ENCODE measurements at regions not wholly inside any gene's neighbourhood (a gene's known extent, or its start where the extent isn't known, plus 50 kb on each side); places are given as distances from the start of the nearest gene placed in this dataset.

DNA sequence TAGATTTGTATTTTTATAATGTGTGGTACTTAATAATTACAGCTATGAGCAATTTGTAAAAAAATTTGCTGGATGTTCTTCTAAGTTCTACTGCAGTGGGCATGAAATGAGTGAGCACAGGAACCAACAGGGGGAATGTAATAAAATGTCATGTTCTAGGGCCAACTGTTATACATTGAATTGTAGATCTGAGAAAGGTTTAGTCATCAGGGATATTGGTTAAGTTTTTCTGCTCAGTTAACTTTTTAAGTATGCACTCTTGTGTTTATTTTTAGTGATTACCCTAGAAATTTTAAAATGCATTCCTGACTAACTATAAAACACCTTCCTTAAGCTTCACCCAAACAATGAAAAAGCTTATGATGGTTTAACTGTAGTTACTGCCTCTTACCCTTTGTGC, 101.8 kb downstream of the CAND1 start:
- DNase-seq (ENCODE audit: low spot score) = no peak

DNA sequence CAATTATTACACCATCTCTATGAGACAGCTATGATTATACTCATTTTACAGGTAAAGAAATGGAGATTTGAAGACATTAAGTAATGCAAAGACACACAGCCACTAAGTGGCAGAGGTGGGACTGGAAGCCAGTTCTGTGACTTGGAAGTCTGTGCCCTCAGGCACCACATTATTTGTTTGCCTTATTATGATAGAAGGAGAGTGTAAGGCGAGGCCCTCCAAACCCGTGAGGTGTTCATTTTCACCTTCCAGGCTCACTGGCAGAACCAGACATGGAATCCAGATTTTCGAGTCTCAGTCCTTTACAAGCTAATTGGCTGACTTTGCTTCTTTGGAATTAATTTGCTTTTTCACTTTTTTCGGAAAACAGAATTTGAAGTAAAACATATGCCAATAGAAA, 107.9 kb downstream of the CAND1 start:
- DNase-seq (ENCODE audit: low spot score) = no peak

DNA sequence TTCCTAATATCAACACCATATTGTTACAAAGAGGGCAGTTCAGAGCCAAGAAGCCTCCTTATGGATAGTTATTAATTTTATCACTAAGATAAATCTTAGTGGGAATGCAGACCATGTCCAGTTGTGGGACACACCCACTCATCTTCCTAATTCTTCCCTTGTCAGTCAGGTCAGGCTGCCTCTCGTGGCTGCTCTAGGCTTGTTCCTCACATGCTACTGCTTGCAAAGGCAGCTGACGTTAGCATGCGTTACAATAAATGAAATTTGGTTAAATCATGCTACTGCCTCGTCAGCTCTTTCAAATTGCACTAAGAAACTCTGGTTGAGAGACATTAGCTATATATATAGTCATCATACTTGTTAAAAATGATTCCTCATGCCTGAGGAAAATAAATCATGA, 108.4 kb downstream of the CAND1 start:
- no peak for DNase-seq (ENCODE audit: low spot score)

DNA sequence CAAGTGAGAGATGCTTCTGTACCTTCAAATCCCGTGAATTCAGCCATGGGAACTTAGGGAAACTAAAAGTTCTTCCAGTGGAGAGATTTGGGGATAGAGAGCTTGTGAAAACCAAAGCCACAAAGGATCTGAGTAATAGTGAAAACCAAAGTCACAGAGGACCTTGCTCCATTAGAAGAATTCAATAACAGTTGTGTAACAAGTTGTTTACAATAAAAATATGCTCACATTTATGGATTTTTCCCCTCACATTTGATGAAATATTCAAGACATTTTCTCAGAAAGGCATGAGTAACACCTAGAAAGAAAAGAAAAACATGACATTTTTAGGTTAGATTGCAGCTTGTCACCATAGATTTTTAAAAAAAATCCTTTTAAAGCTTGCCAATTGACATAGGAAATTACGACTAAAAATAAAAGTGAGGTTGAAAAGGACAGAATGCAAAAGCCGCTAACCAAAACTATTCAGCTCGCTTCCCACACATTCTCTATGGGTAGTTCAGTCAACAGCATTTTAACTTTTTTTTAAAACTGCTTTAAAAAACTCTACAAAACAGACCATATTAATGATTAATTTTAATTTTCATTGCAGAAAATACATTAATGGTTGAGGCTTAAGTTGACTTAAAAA, 113.2 kb downstream of the CAND1 start:
- DNase-seq (ENCODE audit: low spot score) = no peak

DNA sequence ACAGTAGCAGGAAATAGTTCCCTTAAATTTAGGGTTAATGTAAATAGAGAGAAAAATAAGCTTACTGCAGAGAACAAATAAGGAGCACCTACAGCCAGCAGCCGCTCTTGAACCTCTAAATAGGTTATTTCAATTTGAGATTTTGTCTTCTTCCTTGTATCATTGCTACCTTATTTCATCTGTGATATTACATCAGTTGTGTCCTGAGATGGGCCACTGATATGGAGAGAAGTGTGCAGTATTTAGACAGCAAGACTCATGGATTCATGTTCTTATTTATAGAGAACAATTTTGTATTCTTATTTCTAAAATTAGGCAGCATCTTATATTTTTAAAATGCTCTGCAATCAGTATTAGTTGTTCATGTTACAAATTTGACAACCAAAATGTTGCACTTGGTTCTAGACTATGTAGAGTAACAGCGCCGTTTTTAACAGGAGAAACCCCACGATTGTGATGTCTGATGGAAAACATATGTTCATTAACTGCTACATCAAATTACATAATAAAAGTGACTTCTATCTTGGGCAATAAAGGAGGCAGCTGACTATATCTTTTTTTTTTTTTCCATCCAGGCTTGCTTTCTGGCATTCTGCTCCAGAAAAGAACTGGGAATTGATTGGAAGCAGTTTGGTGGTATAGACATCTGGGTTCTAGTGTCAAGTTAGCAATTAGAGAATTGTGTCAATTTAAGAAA, 117.9 kb downstream of the CAND1 start:
- DNase-seq (ENCODE audit: low spot score) = no peak

DNA sequence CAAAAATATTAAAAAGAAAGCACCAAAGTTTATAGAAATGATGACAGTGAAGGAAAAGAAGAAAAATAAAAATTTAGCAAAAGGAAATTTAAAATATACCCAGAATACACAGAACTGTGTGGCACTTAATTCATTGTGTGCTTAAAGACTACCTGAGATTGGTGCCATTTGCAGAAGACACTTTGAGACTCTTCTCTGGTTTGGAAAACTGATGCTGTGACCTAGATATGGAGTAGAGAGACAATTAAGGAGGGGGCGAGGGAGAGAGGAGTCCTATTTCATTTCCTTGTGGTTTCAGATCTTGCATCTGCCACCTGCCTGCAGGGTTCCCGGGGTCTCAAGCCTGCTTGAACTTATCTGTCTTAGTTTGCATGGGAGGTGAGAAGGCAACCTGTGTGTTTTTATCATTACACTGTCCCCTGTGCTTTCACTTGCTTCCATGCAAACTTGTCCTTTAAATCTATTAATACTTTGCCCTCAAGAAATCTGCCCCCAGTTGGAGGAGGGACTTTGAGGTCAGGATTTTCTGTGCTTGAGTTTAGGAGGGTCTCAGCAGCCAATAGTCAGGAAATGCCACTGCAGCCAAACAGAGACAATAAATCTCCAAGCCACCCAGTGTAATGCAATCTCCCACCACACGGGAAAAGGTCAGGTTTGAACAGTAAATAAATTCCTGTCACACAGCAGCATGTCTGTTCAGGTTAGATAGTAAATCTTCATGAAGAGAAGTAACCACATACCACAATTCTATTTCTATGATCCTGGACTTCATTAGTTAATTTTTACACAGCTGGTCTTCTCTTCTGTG, 119.4 kb downstream of the CAND1 start:
- DNase-seq (ENCODE audit: low spot score) = no peak

DNA sequence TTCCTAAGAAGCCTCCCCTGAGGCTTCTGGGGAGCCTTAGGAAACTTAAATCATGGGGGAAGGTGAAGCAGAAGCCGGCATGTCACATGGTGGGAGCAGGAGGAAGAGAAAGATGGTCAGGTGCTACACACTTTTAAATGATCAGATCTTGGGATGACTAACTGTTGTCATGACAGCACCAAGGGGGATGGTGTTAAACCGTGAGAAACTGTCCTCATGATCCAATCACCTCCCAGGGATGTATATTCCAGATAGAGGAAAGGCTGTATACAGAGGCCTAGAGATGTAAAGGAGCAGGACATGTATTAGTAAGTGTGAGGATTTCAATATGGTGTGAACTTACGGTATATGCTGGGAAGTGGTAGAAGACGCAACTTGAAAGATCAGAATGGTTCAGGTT, 121.1 kb downstream of the CAND1 start:
- no peak for DNase-seq (ENCODE audit: low spot score)

DNA sequence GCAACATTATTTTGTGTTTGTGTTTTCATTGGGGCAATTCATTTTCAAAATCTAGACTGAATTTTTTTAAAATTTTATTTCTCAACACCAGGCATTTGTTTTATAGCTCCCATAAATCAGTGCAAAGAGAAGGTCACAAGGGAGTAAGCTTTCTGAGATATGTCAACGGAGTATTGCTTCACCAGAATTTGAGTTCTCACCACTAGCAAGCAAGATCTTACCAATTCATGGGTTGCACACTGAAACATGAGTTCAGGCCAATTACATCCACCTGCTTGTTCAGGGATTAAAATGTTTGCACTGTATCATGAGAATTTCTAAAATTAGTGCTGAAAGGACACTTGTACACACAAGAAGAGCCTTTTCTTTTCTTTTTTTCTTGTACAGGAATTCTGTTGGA, 121.9 kb downstream of the CAND1 start:
- DNase-seq (ENCODE audit: low spot score) = no peak

DNA sequence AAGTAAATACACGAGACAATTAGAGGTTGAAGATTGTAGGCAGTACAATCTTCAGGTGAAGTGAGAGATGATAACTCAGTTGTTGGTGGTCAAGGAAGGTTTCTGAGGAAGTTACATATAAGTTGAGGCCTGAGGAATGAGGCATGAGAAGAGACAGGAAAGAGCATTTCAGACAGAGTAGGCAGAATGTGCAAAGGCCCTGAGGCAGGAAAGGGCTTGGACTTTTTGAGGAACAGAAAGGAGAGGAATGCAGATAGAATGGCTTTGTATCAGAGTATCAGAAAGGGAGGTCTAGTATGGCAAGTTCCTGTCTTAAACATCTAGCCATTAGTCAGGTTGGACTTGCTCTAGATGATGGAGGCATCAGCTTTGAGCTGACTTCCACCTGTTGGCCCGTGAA, 122.5 kb downstream of the CAND1 start:
- DNase-seq (ENCODE audit: low spot score) = no peak

DNA sequence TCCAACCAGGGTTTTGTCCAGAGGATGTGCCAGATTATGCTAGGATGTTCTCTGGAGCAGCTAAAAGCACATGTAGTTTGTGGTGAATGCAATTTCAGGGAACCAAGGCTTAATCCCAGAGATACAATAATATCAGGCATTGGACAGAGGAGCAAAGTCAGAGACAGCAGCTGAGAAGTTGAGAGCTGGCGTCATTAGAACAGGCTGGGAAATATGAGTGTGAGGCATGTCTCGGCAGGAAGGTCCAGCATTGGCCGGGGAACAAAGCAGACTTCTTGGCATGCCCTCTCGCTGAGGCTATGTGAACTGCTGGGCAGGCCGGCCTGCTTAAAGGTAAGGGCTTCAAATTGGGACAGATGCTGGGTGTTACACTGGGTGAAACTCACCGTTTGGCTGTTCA, 125.4 kb downstream of the CAND1 start:
- DNase-seq (ENCODE audit: low spot score) = peak; percentile 10

DNA sequence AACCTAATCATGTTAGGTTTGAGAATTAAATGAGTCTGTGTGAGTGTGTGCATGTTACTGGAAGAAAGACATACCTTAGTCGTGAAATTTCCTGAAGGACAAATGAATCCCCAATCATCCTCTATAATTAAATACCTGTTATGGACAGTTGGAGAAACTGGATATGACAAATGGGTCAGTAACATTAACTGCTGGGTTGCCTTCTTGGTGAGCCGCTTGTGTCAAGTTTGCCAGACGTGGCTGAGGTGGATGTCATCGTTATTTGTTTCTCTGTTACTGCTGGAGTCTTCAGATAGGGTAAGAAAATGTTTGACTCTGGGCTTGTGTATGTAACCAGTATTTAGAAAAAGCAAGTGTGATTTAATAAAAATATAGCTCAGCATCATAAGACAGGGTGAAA, 131.6 kb downstream of the CAND1 start:
- no peak for DNase-seq (ENCODE audit: low spot score)

DNA sequence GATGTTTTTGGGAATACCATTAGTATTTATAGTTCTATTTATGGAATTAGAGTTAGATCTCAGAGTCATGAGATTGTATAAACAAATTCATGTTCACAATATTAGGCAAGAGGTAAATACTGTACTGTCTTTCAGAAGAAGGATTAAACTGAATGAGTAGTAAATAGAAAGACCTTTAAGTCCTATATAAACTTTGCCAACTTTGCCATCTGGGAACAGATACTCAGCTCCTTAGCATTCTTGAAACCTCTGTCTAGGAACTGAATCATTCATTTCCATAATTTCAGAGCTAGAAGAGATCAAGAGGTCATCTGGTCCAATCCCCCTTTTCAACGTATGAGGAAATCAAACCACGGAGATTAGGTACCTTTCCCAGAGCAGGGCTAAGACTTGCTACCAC, 141.1 kb downstream of the CAND1 start:
- DNase-seq (ENCODE audit: low spot score) = no peak

DNA sequence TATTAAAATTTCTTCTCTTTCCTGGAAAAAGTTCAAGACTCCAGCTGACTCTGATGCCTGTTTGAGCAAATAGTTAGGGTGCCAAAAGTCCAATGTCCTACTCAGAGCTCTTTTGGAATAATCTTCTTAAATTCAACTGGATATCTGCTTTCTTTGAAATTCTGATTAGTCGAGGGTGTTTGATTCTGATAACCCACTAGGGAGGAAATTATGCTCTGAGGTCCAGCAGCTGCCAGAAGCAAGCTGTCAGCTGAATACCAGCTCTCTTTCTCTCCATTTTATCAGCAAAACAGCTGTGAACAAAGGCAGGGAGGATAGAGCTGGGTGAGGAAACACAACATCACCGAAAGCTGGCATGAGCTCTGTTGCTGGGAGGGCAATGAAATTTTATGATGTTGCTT, 141.5 kb downstream of the CAND1 start:
- no peak for DNase-seq (ENCODE audit: low spot score)

DNA sequence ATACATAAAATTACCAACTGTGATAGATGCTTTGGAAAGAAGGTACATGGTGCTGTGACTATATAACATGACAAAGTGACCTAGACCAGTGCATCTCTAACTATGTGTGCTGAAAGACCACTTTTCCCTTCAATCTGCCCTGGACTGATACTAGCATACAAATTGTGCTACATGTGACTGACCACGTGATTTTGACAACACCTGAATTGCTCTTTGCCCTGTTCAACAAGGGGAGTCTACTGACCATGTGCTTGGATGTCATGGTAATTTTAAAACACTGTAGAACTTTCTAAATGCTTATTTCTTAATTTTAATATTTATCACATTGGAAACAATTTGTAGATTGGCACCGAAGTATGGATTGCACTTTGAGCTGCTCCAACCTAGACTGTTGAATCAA, 142.4 kb downstream of the CAND1 start:
- DNase-seq (ENCODE audit: low spot score) = no peak

DNA sequence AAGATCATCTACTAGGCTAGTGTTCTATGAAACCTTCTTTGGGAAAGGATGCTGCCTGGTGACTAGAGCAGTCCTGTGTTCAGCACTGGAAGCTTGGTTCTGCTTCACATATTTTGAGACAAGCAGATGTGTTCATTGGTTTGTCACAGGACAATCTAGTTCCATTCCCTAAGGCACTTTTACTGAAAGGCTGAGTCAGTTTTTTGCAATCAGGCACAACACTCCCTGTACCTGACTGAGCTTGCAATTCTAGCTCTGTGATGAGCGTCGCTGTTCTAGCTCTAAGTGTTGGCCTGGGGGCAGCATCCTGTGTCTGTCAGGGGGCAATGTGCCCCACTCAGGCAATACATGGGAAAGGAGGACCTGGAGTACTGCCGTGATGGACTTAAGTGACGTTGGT, 144.4 kb downstream of the CAND1 start:
- DNase-seq (ENCODE audit: low spot score) = no peak

DNA sequence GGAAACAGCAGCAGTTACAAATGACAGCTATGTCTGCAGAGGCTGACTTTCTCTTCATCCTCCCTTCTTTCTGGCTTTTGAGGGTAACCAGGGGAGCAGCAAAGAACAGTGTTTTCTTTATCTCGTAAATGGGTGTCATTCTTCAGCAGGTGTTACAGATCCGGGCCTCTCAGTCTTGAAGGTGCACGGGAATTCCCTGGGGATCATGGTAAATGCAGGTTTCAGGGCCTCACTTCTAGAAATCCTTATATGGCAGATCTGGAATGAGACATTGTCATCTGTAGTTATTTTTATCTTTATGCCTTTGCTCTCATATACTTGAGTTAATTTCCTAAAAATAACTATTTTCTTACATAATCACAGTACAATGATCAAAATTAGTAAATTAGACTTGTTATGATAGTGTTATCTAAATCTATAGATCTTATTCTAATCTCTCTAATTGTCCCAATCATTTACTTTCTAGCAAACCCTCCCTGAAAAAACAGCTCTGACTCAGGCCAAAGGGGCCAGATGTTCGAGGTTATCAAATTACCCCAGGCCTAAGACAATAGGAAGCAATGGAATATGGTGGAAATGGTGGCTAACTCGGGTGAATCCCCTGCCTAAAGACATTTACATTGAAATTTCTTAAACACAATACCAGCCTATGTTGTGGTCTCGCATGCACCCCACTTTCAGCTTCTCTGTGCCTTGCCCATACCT, 145.0 kb downstream of the CAND1 start:
- DNase-seq (ENCODE audit: low spot score) = no peak

DNA sequence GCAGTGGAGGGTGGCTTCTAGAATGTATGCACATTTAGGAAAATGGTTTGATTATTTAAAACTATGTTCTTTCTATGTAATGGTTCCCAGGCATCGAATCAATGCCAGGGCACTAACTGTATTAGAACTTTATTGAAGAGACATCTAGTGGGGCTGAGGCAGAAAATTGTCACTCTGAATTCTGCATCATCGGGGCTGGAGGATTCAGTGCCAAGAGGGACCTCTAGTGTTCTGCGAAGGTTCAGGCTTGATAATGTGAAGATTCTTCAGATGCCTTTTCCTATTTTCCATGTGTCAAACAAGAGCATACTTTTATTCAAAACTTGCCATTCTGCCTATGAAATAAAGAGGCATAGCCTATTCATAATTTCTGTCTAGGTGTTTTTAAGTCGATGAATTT, 146.3 kb downstream of the CAND1 start:
- peak; percentile 40 for DNase-seq (ENCODE audit: low spot score)

DNA sequence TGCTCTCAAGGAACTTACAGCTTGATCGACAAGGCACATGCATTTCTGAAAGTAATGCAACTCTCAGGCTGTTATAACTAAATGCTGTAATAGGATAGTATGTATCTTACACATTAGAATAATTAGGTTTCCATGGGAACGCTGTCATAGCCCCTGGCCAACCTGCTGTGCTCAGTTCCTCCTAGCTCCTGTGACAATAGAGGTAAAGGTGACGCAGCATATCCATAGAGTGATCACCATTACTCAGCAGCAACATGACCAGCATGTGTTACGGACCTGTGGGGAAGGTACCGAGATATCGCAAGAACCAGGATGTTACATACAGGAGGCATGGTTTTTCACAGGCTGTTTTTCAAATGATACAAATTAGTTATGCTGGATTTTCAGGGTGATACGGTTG, 150.7 kb downstream of the CAND1 start:
- DNase-seq (ENCODE audit: low spot score) = no peak

DNA sequence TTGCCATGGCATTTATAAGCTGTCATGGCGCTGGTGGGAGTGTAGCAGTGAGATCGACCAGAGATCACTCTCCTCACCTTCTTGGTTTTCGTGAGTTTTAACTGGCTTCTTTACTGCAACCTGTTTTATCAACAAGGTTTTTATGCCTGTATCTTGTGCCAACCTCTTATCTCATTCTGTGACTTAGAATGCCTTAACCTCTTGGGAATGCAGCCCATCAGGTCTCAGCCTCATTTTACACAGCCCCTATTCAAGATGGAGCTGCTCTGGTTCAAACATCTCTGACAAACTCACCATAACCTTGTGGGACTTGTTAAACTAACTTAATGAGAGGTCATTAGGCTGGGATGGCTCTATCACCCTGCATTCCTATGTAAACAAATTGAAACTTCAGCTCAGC, 151.3 kb downstream of the CAND1 start:
- no peak for DNase-seq (ENCODE audit: low spot score)

DNA sequence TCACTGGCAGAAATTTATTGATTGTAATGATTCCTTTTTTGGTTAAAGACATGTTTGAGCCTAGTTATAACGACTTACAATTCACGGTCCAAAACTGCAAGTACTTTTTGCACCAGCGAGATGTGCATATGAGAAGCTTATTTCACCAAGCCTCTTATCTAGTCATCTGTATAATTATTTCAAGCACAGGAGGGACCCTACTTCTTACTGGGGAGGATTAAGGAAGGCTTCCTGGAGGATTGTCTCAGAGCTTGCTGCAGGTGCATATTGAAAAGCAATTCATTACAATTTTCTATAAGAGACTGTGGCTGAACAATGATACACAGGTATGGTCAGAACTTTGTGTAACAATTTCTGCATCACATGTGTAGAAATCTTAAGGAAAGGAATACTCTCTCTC, 152.9 kb downstream of the CAND1 start:
- DNase-seq (ENCODE audit: low spot score) = no peak

DNA sequence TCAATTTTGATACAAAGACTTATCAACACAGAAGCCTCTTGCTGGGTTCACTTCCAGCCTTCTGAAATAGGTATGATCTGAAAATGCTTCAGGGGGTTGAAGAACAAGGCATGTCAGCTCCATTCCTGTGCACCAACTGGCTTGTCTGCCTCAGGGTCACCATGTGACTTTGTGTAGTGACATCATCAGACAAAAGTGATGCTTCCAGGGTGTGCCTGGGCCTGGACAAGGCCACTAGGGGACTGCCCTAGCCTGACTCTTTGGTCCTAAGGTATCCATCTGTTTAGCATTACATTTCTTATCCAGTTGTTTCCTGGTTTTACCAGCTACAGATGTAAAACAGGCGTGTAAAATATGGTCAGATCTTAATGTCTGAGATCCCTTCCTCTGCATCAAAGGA, 155.6 kb downstream of the CAND1 start:
- DNase-seq (ENCODE audit: low spot score) = no peak

DNA sequence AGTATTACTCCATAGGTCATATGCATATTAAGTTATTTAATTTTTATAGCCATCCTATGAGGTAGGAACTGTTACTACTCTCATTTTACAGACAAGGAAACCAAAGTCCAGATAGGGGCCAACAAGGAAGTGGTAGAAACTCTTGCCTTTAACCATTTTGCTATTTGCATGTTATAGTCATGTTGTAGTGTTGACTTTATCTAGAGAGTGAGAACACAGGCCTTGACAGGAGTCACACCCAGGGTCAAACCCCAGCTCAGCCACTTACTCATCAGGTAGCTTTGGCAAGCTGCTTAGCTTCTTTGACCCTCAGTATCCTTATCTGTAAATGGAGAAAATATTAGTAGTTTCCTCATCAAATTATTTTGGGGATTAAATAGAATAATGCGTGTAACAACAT, 156.2 kb downstream of the CAND1 start:
- DNase-seq (ENCODE audit: low spot score) = no peak

DNA sequence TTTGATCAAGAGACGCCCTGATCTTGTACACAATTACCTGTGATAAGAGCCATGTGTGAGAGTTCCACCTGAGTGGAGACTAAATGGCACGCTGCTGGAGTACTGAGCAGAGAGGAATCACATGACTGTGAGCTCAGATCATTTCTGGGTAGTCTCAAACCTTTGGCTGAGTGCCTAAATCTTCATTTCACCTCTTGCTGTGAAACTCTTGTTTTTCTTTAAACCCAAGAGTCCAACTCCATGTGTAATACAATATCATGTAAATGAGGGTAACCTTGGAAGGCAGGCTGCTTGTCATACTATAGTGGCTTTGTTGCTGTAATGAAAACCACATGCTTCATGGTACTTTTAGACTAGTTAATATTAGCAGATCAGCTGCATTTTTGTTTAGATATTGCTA, 156.9 kb downstream of the CAND1 start:
- no peak for DNase-seq (ENCODE audit: low spot score)
